HG03457 (cell line): ENCODE measurements at regions not wholly inside any gene's neighbourhood (a gene's known extent, or its start where the extent isn't known, plus 50 kb on each side); places are given as distances from the start of the nearest gene placed in this dataset.

Experiments used
- ATAC-seq: cut with Tn5 transposase; IDR thresholded peaks from one replicate; pipeline ENCODE4 v1.9.1; 2021; ENCODE audit warnings: moderate number of reproducible peaks; ENCODE audit not compliant: unreplicated experiment

- ATAC-seq: no peak
Measured at GRCh38 chrX:69279234-69279633, 114.0 kb upstream of the PJA1 start.

- ATAC-seq: no peak
Measured at GRCh38 chrX:69278031-69278687, 112.9 kb upstream of the PJA1 start.

DNA sequence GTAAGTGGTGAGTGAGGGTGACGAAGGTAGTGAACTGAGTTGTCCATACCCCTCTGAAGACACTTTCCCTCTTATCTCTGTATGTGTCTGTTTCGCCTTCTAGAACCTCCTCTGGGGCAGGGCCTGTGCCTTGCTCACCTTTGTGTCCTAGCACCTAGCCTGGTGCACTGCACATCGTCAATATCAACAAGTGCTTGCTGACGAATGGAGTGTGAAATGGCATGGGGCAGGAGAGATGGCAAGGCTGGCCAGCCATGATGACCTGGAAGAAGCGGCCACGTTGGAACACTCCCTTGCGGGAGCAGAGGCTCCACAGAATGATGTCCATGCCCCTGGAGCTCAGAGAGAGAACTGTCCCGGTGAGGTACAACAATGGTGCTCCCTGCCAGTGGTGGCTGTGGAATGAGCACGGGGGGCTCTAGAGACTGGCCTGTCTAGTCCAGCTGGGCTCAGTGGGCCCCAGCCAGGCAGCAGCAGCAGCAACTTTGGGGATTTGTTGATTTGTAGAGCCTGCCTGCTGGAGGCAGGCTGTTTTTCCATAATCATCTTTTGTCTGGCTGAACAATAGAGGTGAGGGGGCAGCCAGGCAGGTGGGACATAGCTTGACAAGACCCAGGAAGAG, 112.2 kb upstream of the PJA1 start:
- ATAC-seq: no peak

- no peak for ATAC-seq
Measured at GRCh38 chrX:69268611-69269010, 103.4 kb upstream of the PJA1 start.

DNA sequence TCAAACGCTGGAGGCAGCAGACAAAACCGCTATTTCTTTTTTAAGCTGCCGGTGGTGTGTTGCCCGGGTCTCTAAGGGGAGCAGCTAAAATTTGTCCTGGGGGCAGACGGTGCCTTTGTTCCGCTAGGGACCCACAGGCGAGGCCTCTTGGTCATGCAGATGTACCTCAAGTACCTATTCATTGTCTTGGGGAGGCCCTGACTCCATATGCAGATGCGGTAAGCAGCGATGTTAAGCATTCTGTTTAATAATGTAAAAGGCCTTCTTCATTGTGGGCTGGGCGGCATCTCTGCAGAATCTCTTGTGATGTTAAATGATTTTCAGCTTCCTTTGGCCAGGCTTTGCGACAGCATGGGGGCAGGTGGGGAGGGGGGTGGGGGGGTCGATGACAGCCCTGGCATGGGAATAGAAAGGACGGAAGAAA, 98.9 kb upstream of the PJA1 start:
- no peak for ATAC-seq

DNA sequence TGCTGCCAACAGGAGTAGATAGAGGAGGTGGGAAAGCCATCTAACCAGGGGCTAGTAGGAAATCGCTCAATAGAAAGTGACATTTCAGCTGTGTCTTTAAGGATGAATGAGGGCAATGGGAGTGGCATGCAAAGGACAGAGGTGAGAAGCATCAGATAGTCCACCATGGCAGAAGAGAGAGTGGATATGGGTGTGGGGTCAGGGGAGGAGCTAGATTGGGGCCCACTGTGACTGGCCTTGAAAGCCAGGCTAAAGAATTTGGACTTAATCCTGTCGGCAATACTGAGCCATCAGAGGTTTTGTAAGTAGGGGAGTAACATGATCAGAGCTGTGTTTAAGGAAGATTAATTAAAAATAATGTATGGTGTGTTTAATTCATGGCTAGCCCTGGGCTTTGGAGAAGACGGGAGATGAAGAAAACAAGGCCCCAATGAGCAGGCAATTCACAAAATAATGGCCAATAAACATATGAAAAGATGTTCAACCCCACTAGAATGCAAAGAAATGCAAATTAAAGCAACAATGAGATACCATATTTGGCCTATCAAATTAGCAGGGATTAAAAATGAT, 98.1 kb upstream of the PJA1 start:
- no peak for ATAC-seq

GRCh38 chrX:69262036-69262936, 97.0 kb upstream of the PJA1 start:
- ATAC-seq: no peak

DNA sequence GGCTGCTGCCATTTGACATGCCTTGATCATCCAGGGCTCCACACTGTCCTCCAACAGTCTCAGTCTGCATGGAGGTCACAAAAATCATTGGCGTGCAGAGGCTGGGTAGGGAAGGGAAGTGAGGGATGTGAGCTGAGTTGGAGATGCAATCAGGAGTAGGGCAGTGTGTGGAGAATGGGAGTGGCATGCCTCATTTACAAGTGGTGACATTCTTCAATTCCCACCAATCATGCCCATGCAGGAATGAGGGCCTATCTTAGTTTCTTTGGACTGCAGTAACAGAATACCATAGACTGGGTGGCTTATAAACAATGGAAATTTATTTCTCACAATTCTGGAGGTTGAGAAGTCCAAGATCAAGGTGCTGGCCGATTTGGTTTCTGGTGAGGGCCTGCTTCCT, 94.9 kb upstream of the PJA1 start:
- no peak for ATAC-seq

DNA sequence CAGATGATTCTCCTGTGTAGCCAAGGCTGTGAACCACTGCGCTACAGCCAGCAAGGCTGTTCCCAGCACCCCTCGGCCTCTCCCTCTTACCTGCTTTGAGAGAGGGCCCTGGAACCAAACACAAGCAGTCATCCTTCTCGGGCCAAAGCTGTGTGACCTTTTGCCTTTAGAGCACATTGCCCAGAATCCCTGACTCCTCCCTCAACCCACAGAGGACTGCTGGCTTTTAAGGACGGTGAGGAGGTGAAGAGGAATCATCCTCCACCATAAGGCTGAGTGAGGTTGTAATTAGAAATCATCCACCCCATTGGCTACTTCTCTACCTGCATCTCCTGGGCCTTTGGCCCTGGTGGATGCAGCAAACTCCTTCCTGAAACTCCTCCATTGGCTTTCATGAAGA, 93.6 kb upstream of the PJA1 start:
- ATAC-seq: no peak

DNA sequence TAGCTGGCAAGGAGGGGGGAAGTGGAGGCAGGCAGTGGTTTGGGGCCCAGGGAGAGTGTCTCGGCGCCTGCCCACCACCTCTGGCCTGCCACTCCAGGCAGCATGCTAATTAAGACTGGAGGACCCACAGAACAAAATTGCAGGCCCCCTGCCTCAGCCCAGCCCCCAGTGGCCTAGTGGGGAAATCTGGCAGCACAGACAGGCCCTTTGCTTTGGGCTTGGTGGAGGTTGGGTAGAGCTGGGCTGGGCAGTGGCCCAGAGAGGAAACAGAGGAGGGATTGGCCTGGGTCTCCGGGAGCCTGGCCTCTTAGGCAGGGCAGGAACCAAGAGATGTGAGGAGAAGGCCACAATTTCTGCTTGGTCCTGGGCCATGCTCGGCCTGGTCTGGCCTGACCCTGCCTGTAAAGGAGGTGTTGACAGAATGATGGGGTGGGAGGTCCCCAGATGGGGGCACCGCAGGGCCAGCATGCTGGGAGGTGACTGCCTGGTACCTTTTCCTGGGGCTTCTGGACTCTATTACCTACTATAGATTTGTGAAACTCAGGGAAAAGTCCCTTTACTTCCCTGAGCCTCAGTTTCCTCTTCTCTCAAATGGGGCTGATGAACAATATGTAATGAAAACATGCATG, 92.4 kb upstream of the PJA1 start:
- no peak for ATAC-seq

DNA sequence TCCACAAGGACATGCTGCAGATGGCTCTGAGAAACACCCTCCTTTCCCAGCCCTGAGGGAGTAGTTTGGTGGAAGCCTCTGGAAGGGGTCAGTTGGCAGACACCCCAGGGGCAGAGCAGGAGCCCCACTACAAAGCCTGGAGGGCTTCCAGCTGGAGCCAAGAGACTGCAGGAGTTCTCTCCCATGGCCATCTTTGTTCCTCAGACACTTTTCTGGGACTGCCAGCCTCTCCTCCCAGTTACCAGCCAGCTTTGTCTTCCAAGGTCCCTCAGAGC, 91.0 kb upstream of the PJA1 start:
- no peak for ATAC-seq

DNA sequence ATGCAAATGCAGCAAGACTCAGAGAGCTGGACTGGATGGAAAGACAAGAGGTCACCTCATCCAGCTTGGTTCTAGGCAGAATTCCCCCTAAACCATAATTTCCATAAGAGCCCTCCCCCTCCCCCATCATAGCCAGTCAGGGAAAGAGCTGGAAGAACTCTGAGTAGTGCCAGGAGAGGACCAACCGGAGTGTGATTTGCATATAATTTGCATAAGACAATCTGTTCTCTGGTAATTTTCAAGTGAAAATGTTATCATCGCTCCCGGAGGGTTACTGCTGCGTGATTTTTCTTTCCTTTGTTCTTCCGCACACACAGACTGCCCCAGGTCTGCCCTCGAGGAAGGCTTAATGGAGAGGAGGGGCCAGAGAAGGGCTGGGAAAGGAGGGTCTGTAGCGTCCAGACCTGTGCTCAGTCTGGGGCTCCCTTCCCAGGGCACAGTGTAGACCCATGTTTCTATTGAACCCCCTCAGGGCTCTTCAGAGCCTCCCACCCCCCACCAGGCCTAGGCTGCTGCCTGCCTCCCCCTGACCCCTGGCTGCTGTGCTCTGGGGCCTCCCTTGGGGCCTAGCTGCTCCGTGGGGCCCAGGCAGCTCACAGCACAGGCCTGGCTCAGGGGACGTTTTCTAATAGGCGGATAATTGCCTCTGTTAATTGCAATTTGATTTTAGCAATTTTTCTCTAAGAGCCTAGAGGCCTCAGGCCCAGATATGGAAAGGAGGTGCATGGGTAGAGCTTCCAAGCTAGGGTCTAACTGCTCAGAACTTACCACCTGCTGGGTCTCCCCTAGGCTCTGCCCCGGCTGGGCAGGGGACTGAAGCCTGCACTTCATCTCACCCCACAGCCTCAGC, 90.4 kb upstream of the PJA1 start:
- ATAC-seq: no peak

DNA sequence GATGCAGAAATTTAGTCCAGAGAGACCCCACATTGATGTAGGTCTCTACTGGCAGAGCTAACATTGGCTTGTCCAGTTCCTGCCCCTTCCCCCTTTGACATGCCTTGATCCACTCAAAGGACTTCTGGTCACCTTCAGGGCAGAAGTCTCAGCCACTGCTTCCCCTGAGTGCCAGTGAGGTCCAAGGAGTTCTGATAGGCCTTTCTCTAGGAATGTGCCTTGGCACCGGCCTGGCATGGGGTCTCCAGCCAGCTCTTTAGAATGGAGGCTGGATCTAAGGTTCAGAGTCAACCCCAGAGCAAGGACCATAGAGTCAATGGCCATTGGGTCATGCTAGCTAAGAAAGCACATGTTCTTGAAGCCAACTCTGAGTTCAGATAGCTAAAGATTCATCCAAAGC, 88.6 kb upstream of the PJA1 start:
- no peak for ATAC-seq

GRCh38 chrX:69243276-69243675, 78.0 kb upstream of the PJA1 start:
- no peak for ATAC-seq

DNA sequence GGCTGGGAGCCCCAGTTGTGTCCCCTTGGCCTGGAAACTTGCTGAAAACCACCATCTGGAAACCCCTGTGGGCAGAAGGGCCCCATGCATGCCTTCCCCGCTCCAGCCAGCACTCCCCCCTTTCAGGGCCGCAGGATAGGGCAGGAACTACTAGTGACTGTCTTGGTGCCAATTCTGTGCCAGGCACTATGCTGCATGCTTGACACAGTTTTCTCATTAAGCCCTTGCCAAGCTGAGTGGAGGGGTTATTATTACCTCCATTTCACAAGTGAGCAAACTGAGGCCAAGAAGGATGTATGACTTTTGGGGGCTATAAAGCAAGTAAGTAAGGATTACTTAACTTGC, 73.6 kb upstream of the PJA1 start:
- no peak for ATAC-seq

GRCh38 chrX:69238114-69238886, 73.0 kb upstream of the PJA1 start:
- no peak for ATAC-seq

GRCh38 chrX:69237236-69237635, 72.0 kb upstream of the PJA1 start:
- no peak for ATAC-seq

DNA sequence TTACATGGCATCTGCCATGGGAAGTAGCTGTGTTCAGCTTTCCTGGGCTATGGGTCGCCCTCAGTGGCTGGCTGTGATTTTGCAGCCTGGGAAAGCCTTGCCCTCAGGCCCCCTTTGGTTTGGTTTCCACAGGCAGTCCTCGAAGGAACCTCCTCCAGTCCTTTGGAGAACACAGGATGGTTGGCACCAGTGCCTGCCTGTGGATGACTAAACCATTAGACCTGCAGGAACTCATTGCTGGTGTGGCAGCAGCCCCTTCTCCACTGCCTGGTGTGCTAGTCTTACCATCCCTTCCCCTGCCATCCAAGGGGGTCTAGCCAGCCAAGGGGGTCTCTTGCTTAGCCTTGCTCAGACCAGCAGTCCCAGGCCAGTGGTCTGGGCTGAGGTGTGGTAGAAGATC, 71.4 kb upstream of the PJA1 start:
- no peak for ATAC-seq

DNA sequence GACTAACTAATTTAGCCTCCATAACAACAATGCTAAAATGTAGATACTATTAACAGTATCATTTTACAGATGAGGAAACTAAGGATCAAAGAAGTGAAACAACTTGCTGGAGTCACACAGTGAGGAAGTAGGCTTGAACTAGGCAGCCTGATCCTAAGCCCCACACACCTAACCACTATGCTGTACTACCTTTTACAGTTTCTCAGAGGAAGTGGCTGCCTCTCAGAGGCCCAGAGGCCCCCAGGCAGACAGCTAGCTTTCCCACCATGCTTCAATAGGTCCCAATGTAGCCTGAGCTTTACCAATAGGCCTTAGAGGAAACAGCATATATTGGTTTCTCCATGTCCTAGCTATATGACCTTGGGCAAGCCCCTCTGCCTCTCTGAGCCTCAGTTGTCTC, 69.4 kb upstream of the PJA1 start:
- no peak for ATAC-seq

DNA sequence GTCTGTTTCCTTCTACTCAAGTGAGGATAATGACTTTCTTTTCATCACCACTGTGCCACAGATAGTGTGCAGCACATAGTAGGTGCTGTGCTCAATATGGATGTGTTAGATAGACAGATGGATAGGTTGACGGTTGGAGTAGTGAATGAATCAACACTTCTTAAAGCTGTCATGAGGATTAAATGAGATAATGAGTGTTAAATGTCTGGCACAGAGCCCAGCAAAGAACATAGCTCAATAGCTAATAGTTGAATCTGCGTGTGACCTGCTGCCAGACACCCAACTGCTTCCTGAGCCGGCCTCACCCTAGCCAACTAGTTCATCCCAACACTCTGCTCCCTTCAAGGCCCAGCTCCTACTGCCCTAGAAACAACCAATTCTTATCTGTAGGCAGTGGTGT, 67.7 kb upstream of the PJA1 start:
- ATAC-seq: no peak
